ENCODE measurements at regions not wholly inside any gene's neighbourhood (a gene's known extent, or its start where the extent isn't known, plus 50 kb on each side); places are given as distances from the start of the nearest gene placed in this dataset.

DNA sequence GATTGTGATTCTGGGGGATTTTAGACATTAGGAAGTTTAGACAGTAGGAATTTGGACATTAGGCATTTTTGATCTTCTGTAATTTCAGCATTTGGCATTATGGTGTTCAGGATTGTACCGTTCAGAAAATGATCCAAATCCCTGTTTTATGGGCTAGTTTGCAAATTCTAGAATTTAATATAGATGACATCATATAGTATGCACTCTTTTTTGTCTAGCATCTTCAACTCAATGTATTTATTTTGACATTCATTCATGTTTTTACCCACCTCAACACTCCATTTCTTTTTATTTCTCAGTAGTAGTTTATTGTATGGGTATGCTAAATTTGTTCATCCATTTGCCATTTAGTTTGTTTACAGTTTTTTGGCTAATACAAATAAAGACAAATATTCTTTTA is 105.3 kb upstream of the ZPLD1 start:
- no peak for TF ChIP-seq SIN3A (IDR thresholded peaks at IDR 0.05; ENCODE audit: low read depth)
- no peak for TF ChIP-seq SP1 (IDR thresholded peaks at IDR 0.05; ENCODE audit: low read depth)
- no peak for TF ChIP-seq POLR2AphosphoS5 (IDR thresholded peaks at IDR 0.05; ENCODE audit: low read depth, low read length)
- no peak for TF ChIP-seq JUND (IDR thresholded peaks at IDR 0.05)
- TF ChIP-seq, protein P1, sequence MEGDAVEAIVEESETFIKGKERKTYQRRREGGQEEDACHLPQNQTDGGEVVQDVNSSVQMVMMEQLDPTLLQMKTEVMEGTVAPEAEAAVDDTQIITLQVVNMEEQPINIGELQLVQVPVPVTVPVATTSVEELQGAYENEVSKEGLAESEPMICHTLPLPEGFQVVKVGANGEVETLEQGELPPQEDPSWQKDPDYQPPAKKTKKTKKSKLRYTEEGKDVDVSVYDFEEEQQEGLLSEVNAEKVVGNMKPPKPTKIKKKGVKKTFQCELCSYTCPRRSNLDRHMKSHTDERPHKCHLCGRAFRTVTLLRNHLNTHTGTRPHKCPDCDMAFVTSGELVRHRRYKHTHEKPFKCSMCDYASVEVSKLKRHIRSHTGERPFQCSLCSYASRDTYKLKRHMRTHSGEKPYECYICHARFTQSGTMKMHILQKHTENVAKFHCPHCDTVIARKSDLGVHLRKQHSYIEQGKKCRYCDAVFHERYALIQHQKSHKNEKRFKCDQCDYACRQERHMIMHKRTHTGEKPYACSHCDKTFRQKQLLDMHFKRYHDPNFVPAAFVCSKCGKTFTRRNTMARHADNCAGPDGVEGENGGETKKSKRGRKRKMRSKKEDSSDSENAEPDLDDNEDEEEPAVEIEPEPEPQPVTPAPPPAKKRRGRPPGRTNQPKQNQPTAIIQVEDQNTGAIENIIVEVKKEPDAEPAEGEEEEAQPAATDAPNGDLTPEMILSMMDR (IDR thresholded peaks at IDR 0.05 in 2 of 3, conservative IDR thresholded peaks at IDR 0.05 in 1 of 3; ENCODE audit: borderline replicate concordance in 1 of 3, insufficient read depth in 1 of 3, low read depth in 2 of 3, low read length in 2 of 3): no peak
- DNase-seq (ENCODE audit: low read depth, low spot score) (no peak), ATAC-seq (no peak)
- Histone ChIP-seq H4K20me1 (ENCODE audit: insufficient read depth) (no peaks in the 10 kb centered on the region), H3K79me2 (ENCODE audit: insufficient read depth, low read length) (no peaks in the 10 kb centered on the region), H3K4me1 (ENCODE audit: control insufficient read depth in 1 of 2, insufficient read depth in 2 of 2, low read length in 2 of 2) (no peaks in the 10 kb centered on the region), H3K9me2 (ENCODE audit: insufficient read depth) (no peaks in the 10 kb centered on the region), H3K4me2 (ENCODE audit: low read length) (no peak overlapping the region), H3K27ac (ENCODE audit: low read depth, low read length) (no peak overlapping the region), H3K9me3 (ENCODE audit: control insufficient read depth in 1 of 2, insufficient read depth in 1 of 2, low read depth in 1 of 2, low read length in 2 of 2) (no peaks in the 10 kb centered on the region), H3K4me3 (replicated peaks in 1 of 2; ENCODE audit: low read depth in 1 of 2, low read length in 2 of 2) (no peak overlapping the region), H3K9ac (ENCODE audit: low read length) (no peak overlapping the region), H3K27me3 (ENCODE audit: insufficient read depth, low read length) (no peaks in the 10 kb centered on the region), H2AFZ (ENCODE audit: low read depth, low read length, poor library complexity, severe bottlenecking) (no peak overlapping the region), H3K36me3 (ENCODE audit: control insufficient read depth in 1 of 2, insufficient read depth in 2 of 2, low read length in 2 of 2) (no peaks in the 10 kb centered on the region)
- BruUV-seq (replicated peaks): no TSS peak
- POLR2A ChIA-PET: no interaction called here
- intact Hi-C loops (cut with micrococcal nuclease): no loop called here
- RAD21 ChIA-PET (ENCODE audit: low non-redundant PET in 1 of 2, low total read pairs in 2 of 2, uncharacterized antibody in 2 of 2, unreplicated experiment in 2 of 2): no interaction called here
- CTCF ChIA-PET: no interaction called here

DNA sequence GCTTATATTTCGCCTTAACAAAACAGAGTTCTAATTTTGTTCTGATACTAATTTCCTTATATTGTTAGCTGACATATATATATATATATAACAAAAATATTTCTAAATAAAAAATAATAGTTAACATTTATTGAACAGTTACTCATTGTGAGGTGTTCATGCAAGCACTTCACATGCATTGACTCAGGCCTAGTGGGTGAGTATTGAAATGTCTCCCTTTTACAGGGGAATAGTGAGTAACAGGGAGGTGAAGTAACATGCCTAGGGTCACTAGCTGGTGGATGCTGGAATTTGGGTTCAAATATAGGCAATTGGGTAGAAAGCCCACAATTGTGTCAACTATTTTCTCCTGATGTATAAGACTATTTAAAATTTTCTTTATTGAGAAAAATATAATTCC is 102.6 kb upstream of the ZPLD1 start:
- no peak for DNase-seq (ENCODE audit: low read depth, low spot score)
- RAD21 ChIA-PET (ENCODE audit: low non-redundant PET in 1 of 2, low total read pairs in 2 of 2, uncharacterized antibody in 2 of 2, unreplicated experiment in 2 of 2): no interaction called here
- no peak for ATAC-seq

More for the DNA sequence above, 102.6 kb upstream of the ZPLD1 start:
- ChIA-PET CTCF (no interaction called here), POLR2A (no interaction called here)
- intact Hi-C loops (cut with micrococcal nuclease): no loop called here
- Histone ChIP-seq H3K4me3 (replicated peaks in 1 of 2; ENCODE audit: low read depth in 1 of 2, low read length in 2 of 2) (no peak overlapping the region), H3K27me3 (ENCODE audit: insufficient read depth, low read length) (no peaks in the 10 kb centered on the region), H3K36me3 (ENCODE audit: control insufficient read depth in 1 of 2, insufficient read depth in 2 of 2, low read length in 2 of 2) (no peaks in the 10 kb centered on the region), H3K4me2 (ENCODE audit: low read length) (no peak overlapping the region), H2AFZ (ENCODE audit: low read depth, low read length, poor library complexity, severe bottlenecking) (no peak overlapping the region), H3K9me2 (ENCODE audit: insufficient read depth) (no peaks in the 10 kb centered on the region), H3K4me1 (ENCODE audit: control insufficient read depth in 1 of 2, insufficient read depth in 2 of 2, low read length in 2 of 2) (no peaks in the 10 kb centered on the region), H3K27ac (ENCODE audit: low read depth, low read length) (no peak overlapping the region), H3K9me3 (ENCODE audit: control insufficient read depth in 1 of 2, insufficient read depth in 1 of 2, low read depth in 1 of 2, low read length in 2 of 2) (no peaks in the 10 kb centered on the region), H3K79me2 (ENCODE audit: insufficient read depth, low read length) (no peaks in the 10 kb centered on the region), H4K20me1 (ENCODE audit: insufficient read depth) (no peaks in the 10 kb centered on the region), H3K9ac (ENCODE audit: low read length) (no peak overlapping the region)
- BruUV-seq (replicated peaks): no TSS peak
- TF ChIP-seq ZFX (IDR thresholded peaks at IDR 0.05) (no peak), EZH2 (IDR thresholded peaks at IDR 0.05) (no peak)

All from HCT116 (cell line).